AG10803 (cell line): ENCODE measurements at regions not wholly inside any gene's neighbourhood (a gene's known extent, or its start where the extent isn't known, plus 50 kb on each side); places are given as distances from the start of the nearest gene placed in this dataset.

Experiments used
- DNase-seq: peaks from one replicate; pipeline ENCODE4 v3.0.0; 2010; ENCODE audit warnings: low read depth
- H3K4me3 ChIP-seq: 2 replicates; pipeline ENCODE4 v1.5.1; 2011; ENCODE audit warnings: mild to moderate bottlenecking, low read length, control low read depth
- TF ChIP-seq, protein P1 (sequence below): conservative IDR thresholded peaks from 2 replicates; pipeline ENCODE4 v1.5.1; 2011; ENCODE audit warnings: mild to moderate bottlenecking, low read length, control low read depth, inconsistent platforms

DNA sequence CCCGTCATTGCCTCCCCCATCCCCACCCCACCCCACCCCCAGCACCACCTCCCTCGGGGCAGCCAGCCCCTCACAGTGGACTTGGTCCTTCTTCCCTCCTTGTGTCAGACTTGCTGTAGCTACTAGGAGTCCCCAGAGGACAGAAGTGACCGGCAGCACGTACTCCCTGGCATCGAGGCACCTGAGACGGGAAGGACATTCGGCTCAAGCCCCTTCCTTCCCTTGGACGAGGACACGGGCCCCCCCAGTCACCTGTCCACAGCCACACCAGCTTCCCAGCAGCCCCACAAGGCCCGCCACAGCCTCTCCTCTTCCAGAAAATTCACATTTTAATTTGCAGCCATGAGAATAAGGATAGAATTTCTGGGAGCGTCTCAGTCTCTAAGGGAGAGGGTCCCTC lies 267.8 kb upstream of the SHH start:
- DNase-seq, result no peak
- H3K4me3 ChIP-seq, result no peak overlapping the region
- TF ChIP-seq, protein P1, sequence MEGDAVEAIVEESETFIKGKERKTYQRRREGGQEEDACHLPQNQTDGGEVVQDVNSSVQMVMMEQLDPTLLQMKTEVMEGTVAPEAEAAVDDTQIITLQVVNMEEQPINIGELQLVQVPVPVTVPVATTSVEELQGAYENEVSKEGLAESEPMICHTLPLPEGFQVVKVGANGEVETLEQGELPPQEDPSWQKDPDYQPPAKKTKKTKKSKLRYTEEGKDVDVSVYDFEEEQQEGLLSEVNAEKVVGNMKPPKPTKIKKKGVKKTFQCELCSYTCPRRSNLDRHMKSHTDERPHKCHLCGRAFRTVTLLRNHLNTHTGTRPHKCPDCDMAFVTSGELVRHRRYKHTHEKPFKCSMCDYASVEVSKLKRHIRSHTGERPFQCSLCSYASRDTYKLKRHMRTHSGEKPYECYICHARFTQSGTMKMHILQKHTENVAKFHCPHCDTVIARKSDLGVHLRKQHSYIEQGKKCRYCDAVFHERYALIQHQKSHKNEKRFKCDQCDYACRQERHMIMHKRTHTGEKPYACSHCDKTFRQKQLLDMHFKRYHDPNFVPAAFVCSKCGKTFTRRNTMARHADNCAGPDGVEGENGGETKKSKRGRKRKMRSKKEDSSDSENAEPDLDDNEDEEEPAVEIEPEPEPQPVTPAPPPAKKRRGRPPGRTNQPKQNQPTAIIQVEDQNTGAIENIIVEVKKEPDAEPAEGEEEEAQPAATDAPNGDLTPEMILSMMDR, result no peak

DNA sequence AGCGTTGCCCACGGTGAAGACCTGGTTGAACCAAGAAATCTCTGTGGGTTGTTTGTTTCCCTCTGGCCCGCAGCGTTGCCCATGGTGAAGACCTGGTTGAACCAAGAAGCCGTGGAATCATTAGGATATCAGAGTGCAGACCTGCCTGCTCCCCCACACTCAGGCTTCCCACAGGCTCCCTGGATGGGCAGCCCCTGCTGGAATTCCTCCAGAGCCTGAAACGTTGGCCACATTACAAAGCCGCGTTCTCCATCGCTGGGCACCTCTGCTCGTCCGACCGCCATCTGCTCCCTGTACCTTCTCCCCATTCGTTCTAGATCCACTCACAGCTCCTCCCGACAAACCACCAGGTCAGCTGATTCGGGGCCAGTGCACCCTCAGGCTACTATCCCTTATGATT lies 266.9 kb upstream of the SHH start:
- TF ChIP-seq, protein P1, result no peak
- H3K4me3 ChIP-seq, result no peak overlapping the region
- DNase-seq, result no peak

- no peak overlapping the region for H3K4me3 ChIP-seq
- TF ChIP-seq, protein P1, result no peak
- no peak for DNase-seq
Observed at GRCh38 chr7:156074982-156075615, 262.8 kb upstream of the SHH start.

DNA sequence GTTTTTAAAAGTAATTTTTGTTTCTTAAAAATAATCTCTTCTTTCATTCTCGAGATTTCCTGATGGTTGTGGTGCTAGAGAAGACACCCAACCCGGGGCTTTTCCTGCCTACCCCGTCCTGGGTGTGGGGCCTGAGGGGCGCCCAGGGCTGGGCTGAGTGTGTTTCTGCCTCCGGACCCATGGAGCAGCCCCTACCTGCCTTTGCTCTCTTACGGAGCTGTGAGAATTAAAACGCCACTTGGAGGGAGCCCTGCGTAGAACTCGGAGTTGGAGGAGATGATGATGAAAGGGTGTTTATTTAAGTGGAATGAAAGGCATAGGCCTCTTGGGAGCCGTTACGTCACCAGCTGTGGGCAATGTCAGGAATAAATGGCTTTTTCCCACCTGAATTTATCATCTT lies 261.8 kb upstream of the SHH start:
- TF ChIP-seq, protein P1, result no peak
- no peak overlapping the region for H3K4me3 ChIP-seq

DNA sequence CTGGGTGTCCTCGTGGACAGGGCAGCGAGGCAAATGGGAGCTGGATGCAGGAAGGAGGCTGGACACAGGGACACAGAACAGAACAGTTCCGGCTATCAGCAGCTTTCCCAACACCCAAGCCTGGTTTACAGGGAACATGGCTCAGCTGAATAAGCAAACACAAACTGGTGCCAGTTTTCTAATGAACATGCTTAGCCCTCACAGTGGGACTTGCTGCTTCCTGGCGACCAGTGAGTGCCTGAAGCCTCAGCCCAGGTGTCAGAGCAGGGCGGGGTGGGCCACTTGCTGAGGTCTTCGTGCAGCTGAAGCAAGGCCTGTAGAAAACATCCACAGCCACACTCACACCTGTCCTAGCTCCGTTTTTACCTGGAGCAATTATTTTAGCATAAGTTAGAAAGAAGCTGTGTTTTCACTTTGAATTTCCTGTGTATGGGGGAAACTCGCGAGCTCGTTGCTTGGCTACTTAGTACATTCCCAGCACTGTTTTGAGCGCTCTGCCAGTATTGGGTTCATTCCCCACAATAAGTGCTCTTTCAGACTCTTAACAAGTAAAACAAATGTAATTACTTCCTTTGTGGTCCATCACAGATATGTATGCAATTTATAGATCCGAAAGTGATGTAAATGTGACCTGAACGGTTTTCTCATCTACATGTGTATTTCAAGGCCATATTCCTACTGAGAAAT lies 261.2 kb upstream of the SHH start:
- TF ChIP-seq, protein P1, result no peak
- DNase-seq, result no peak
- H3K4me3 ChIP-seq, result no peak overlapping the region

More for the DNA sequence above, 261.8 kb upstream of the SHH start:
- no peak for DNase-seq

GRCh38 chr7:156071612-156072011 lies 259.3 kb upstream of the SHH start:
- TF ChIP-seq, protein P1, result no peak
- H3K4me3 ChIP-seq, result no peak overlapping the region
- DNase-seq, result no peak

GRCh38 chr7:156069891-156070290 lies 257.6 kb upstream of the SHH start:
- TF ChIP-seq, protein P1, result no peak
- H3K4me3 ChIP-seq, result no peak overlapping the region
- DNase-seq, result no peak
